ENCODE measurements at regions not wholly inside any gene's neighbourhood (a gene's known extent, or its start where the extent isn't known, plus 50 kb on each side); places are given as distances from the start of the nearest gene placed in this dataset.

DNA sequence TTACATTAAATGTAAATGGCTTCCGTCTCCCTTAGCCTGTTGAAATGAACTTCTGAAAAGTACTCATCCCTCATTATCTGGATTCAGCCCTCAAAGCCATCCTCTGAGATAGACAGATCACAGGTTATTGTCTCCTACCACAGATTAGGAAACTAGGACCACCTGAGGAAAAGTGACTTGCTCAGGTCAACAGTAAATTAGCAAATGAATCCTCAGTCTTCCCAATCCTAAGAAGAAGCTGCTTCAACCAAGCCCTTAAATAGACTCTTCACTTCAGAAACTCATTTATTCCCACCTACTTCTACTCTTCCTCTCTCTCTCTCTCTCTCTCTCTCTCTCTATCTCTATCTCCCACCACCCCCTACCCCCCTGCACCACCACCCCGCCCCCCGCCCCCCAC lies 152.3 kb downstream of the DMRTA2 start:
- DNase-seq (ENCODE audit: low read depth, low spot score) = no peak
- H3K4me3 ChIP-seq (ENCODE audit: low read depth in 2 of 2, low read length in 2 of 2) = no peak overlapping the region
- TF ChIP-seq SIN3A (IDR thresholded peaks at IDR 0.05; ENCODE audit: borderline replicate concordance, insufficient read depth, low read depth, low read length) = no peak
- in situ Hi-C loops (cut with HindIII; ENCODE audit: low pct_unique_long_range_greater_than_20kb, low sequenced_read_pairs) (no loop called here), intact Hi-C loops (cut with micrococcal nuclease; ENCODE audit: unreplicated experiment) (no loop called here)
- ATAC-seq = no peak
- ChIA-PET POLR2A (no interaction called here), CTCF (no interaction called here)
- no peaks in the 10 kb centered on the region for H3K9me3 ChIP-seq (ENCODE audit: control insufficient read depth, insufficient read depth, low read depth, low read length)
- H3K4me1 ChIP-seq (ENCODE audit: control insufficient read depth, insufficient read depth, low read length) = no peaks in the 10 kb centered on the region
- no peak overlapping the region for H3K27ac ChIP-seq (ENCODE audit: low read length)
- no TSS peak for BruUV-seq (replicated peaks)
- H3K36me3 ChIP-seq (ENCODE audit: control insufficient read depth, insufficient read depth, low read length) = no peaks in the 10 kb centered on the region
- H3K27me3 ChIP-seq (ENCODE audit: control insufficient read depth, insufficient read depth, low read length) = no peaks in the 10 kb centered on the region; the same call in 1 of the 2 replicates

DNA sequence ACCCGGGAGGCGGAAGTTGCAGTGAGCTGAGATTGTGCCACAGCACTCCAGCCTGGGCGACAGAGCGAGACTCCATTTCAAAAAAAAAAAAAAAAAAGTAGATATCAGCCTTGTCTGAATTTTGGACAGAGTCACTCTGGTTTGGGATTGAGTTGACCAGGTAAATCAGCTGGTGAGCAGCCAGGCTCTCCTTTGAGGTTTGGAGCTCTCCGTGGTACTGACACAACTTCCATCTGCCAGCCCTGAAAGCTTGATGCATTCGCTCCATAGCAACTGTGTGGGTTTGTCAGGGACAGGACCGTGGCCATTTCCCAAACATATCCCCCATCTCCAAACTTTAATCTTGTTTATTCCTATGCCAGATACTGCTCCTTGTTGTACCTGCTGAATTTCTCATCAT lies 155.2 kb downstream of the DMRTA2 start:
- ChIA-PET CTCF (no interaction called here), POLR2A (no interaction called here)
- in situ Hi-C loops (cut with HindIII; ENCODE audit: low pct_unique_long_range_greater_than_20kb, low sequenced_read_pairs) = no loop called here
- H3K4me1 ChIP-seq (ENCODE audit: control insufficient read depth, insufficient read depth, low read length) = no peaks in the 10 kb centered on the region
- TF ChIP-seq POLR2AphosphoS5 (IDR thresholded peaks at IDR 0.05; ENCODE audit: low read depth, low read length) (no peak), SIN3A (IDR thresholded peaks at IDR 0.05; ENCODE audit: borderline replicate concordance, insufficient read depth, low read depth, low read length) (no peak)
- TF ChIP-seq, protein P1, sequence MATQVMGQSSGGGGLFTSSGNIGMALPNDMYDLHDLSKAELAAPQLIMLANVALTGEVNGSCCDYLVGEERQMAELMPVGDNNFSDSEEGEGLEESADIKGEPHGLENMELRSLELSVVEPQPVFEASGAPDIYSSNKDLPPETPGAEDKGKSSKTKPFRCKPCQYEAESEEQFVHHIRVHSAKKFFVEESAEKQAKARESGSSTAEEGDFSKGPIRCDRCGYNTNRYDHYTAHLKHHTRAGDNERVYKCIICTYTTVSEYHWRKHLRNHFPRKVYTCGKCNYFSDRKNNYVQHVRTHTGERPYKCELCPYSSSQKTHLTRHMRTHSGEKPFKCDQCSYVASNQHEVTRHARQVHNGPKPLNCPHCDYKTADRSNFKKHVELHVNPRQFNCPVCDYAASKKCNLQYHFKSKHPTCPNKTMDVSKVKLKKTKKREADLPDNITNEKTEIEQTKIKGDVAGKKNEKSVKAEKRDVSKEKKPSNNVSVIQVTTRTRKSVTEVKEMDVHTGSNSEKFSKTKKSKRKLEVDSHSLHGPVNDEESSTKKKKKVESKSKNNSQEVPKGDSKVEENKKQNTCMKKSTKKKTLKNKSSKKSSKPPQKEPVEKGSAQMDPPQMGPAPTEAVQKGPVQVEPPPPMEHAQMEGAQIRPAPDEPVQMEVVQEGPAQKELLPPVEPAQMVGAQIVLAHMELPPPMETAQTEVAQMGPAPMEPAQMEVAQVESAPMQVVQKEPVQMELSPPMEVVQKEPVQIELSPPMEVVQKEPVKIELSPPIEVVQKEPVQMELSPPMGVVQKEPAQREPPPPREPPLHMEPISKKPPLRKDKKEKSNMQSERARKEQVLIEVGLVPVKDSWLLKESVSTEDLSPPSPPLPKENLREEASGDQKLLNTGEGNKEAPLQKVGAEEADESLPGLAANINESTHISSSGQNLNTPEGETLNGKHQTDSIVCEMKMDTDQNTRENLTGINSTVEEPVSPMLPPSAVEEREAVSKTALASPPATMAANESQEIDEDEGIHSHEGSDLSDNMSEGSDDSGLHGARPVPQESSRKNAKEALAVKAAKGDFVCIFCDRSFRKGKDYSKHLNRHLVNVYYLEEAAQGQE (IDR thresholded peaks at IDR 0.05; ENCODE audit: insufficient read depth in 1 of 2, low read depth in 2 of 2, low read length in 1 of 2) = peak; percentile 82 to 88
- H3K36me3 ChIP-seq (ENCODE audit: control insufficient read depth, insufficient read depth, low read length) = no peaks in the 10 kb centered on the region
- no peaks in the 10 kb centered on the region for H3K27me3 ChIP-seq (ENCODE audit: control insufficient read depth, insufficient read depth, low read length)
- ATAC-seq = no peak
- H3K27ac ChIP-seq (ENCODE audit: low read length) = no peak overlapping the region
- DNase-seq (ENCODE audit: low read depth, low spot score) = no peak
- H3K9me3 ChIP-seq (ENCODE audit: control insufficient read depth, insufficient read depth, low read depth, low read length) = no peaks in the 10 kb centered on the region
- BruUV-seq (replicated peaks) = no TSS peak
- intact Hi-C loops (cut with micrococcal nuclease; ENCODE audit: unreplicated experiment) = no loop called here
- no peak overlapping the region for H3K4me3 ChIP-seq (ENCODE audit: low read depth in 2 of 2, low read length in 2 of 2)

DNA sequence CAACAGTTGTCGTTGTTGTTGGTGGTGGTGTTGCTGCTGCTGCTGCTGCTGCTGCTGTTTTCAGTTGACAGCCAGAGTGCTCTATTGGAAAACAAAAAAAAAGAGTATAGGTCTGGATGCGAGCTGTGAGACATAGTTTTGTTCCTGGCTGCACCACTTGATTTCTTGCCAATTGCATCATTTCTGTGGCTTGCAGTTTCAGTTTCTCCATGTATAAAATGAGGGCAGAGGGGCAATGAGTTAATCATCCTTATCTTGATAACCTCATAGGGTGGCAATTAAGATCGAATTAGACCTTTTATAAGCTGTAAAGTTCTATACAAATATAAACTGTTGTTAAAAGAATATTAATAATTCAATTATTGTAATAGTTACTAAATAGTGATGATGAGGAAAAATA lies 156.7 kb downstream of the DMRTA2 start:
- ATAC-seq (no peak), DNase-seq (ENCODE audit: low read depth, low spot score) (no peak)
- Histone ChIP-seq H3K4me1 (ENCODE audit: control insufficient read depth, insufficient read depth, low read length) (no peaks in the 10 kb centered on the region), H3K36me3 (ENCODE audit: control insufficient read depth, insufficient read depth, low read length) (no peaks in the 10 kb centered on the region), H3K4me3 (ENCODE audit: low read depth in 2 of 2, low read length in 2 of 2) (no peak overlapping the region), H3K9me3 (ENCODE audit: control insufficient read depth, insufficient read depth, low read depth, low read length) (no peaks in the 10 kb centered on the region), H3K27ac (ENCODE audit: low read length) (no peak overlapping the region), H3K27me3 (ENCODE audit: control insufficient read depth, insufficient read depth, low read length) (no peaks in the 10 kb centered on the region)
- TF ChIP-seq POLR2AphosphoS5 (IDR thresholded peaks at IDR 0.05; ENCODE audit: low read depth, low read length) (no peak), SIN3A (IDR thresholded peaks at IDR 0.05; ENCODE audit: borderline replicate concordance, insufficient read depth, low read depth, low read length) (no peak), TCF7L2 (IDR thresholded peaks at IDR 0.05; ENCODE audit: low read depth, low read length) (no peak)
- TF ChIP-seq, protein P2, sequence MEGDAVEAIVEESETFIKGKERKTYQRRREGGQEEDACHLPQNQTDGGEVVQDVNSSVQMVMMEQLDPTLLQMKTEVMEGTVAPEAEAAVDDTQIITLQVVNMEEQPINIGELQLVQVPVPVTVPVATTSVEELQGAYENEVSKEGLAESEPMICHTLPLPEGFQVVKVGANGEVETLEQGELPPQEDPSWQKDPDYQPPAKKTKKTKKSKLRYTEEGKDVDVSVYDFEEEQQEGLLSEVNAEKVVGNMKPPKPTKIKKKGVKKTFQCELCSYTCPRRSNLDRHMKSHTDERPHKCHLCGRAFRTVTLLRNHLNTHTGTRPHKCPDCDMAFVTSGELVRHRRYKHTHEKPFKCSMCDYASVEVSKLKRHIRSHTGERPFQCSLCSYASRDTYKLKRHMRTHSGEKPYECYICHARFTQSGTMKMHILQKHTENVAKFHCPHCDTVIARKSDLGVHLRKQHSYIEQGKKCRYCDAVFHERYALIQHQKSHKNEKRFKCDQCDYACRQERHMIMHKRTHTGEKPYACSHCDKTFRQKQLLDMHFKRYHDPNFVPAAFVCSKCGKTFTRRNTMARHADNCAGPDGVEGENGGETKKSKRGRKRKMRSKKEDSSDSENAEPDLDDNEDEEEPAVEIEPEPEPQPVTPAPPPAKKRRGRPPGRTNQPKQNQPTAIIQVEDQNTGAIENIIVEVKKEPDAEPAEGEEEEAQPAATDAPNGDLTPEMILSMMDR (IDR thresholded peaks at IDR 0.05) = no peak
- TF ChIP-seq, protein P1 (IDR thresholded peaks at IDR 0.05; ENCODE audit: insufficient read depth in 1 of 2, low read depth in 2 of 2, low read length in 1 of 2) = no peak
- intact Hi-C loops (cut with micrococcal nuclease; ENCODE audit: unreplicated experiment) = no loop called here
- CTCF ChIA-PET = no interaction called here
- BruUV-seq (replicated peaks) = no TSS peak
- POLR2A ChIA-PET = no interaction called here
- in situ Hi-C loops (cut with HindIII; ENCODE audit: low pct_unique_long_range_greater_than_20kb, low sequenced_read_pairs) = no loop called here

Measured in Panc1 (cell line).